Small intestine (tissue), 7 donors: ENCODE measurements at regions not wholly inside any gene's neighbourhood (a gene's known extent, or its start where the extent isn't known, plus 50 kb on each side); places are given as distances from the start of the nearest gene placed in this dataset.

Experiments
- DNase-seq, 2 donors: peaks; one replicate each; pipeline versions ENCODE4 v3.0.0 to v3.0.0-alpha.2; 2013
- FAIRE-seq: peaks from 2 replicates; lab custom pipeline; 2012; peaks lifted over from hg19 to GRCh38; lab: Jason Lieb, UNC
- H3K27ac ChIP-seq, 3 donors: one replicate each; pipeline ENCODE4 v1.5.1; 2013; ENCODE audit warnings: low read length in 2 of 3, mild to moderate bottlenecking in 2 of 3, control low read depth in 1 of 3, inconsistent platforms in 1 of 3, low read depth in 1 of 3, moderate library complexity in 1 of 3
- H3K27me3 ChIP-seq, 3 donors: one replicate each; pipeline ENCODE4 v1.6.1; 2013; ENCODE audit warnings: low read length in 3 of 3, inconsistent platforms in 1 of 3; ENCODE audit not compliant: control insufficient read depth in 3 of 3, insufficient read depth in 3 of 3
- H3K36me3 ChIP-seq, 3 donors: one replicate each; pipeline ENCODE4 v1.6.1; 2013; ENCODE audit warnings: low read length in 3 of 3, inconsistent platforms in 1 of 3, low read depth in 1 of 3, mild to moderate bottlenecking in 1 of 3, moderate library complexity in 1 of 3; ENCODE audit not compliant: control insufficient read depth in 3 of 3, insufficient read depth in 2 of 3
- H3K4me1 ChIP-seq, 3 donors: one replicate each; pipeline ENCODE4 v1.6.1; 2013; ENCODE audit warnings: low read length in 2 of 3, inconsistent platforms in 1 of 3, low read depth in 1 of 3, mild to moderate bottlenecking in 1 of 3, moderate library complexity in 1 of 3; ENCODE audit not compliant: control insufficient read depth in 3 of 3, insufficient read depth in 2 of 3
- H3K4me3 ChIP-seq, 3 donors: one replicate each; pipeline ENCODE4 v1.5.1; 2013; ENCODE audit warnings: low read length in 3 of 3, control low read depth in 1 of 3, inconsistent platforms in 1 of 3, low read depth in 1 of 3, mild to moderate bottlenecking in 1 of 3, moderate library complexity in 1 of 3
- H3K9me3 ChIP-seq, 2 donors: one replicate each; pipeline ENCODE4 v1.6.1; 2013; ENCODE audit warnings: low read depth in 1 of 2, low read length in 1 of 2; ENCODE audit not compliant: control insufficient read depth in 2 of 2, insufficient read depth in 1 of 2
- WGBS, 3 donors: extraction: QIAGEN DNeasy Blood & Tissue Kit; methylation state at CpG; one replicate each; pipeline ENCODE4 v1.1.7; 2013; 5-methylcytosine and 5-hydroxymethylcytosine counted together
- donor health status: healthy with polysubstance abuse.
- donor health status: control.
- donor health status: control.
- donor health status: Bipolar disorder and iron deficiency.
- donor health status: healthy.

DNA sequence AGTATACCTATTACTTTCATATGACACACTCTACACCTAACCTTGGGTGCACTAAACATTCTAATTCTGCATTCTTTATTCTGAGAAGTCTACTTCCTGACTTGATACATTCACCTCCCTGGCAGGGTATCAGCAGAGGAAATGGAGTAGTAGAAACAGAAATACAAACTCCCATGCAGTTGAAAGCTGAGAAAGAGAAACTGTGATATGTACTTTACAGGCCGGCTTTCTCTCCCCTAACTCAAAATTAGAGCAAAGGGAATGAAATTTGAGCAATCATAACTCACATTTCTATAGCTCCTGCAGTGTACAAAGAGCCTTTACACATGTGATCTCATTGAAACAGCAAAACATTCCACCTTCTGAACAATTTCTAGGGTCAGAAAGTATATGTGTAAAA lies 135.5 kb upstream of the COL8A1 start:
- FAIRE-seq: no peak
- Histone ChIP-seq H3K27me3 (no peaks in the 10 kb centered on the region), H3K4me3 (no peak overlapping the region), H3K4me1 (no peaks in the 10 kb centered on the region), H3K36me3 (no peaks in the 10 kb centered on the region), H3K9me3 (no peaks in the 10 kb centered on the region), H3K27ac (no peak overlapping the region)
- no peak for DNase-seq
- WGBS, 3 donors: 72 to 86% (median 73%) methylated on average over 1 of the region's 1 CpG

DNA sequence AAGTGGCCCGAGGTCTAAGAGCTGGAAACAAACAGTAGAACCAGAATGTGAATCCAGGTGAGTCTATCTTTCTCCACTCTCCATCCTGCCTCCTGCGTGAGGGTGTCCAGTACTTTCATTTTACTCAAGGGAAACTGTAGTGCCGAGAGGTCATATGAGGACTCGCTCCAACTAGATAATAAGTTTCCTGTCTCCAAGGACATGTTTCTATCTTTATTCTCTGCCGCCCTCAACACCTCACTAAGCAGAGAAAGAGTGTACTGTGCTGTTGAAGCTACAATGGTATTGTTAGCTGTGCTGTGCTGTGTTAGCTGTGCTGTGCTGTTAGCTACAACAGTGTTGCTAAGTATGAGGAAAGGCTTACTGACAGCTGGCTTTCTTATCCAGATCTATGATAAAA lies 137.9 kb upstream of the COL8A1 start:
- H3K27ac ChIP-seq: no peak overlapping the region
- H3K9me3 ChIP-seq: no peaks in the 10 kb centered on the region
- 38 to 66% (median 50%) methylated on average over 5 of the region's 5 CpGs for WGBS, 3 donors
- H3K27me3 ChIP-seq: no peaks in the 10 kb centered on the region
- DNase-seq (no peak), FAIRE-seq (no peak)
- H3K4me1 ChIP-seq: no peaks in the 10 kb centered on the region
- no peak overlapping the region for H3K4me3 ChIP-seq
- H3K36me3 ChIP-seq: no peaks in the 10 kb centered on the region

- Histone ChIP-seq H3K9me3 (no peaks in the 10 kb centered on the region), H3K36me3 (no peaks in the 10 kb centered on the region), H3K27ac (no peak overlapping the region), H3K4me3 (no peak overlapping the region), H3K27me3 (no peaks in the 10 kb centered on the region), H3K4me1 (no peaks in the 10 kb centered on the region)
- 29 to 50% (median 48%) methylated on average over 4 of the region's 4 CpGs for WGBS, 3 donors
- DNase-seq (peak; percentile 6 to 12), FAIRE-seq (no peak)
These were observed 138.9 kb upstream of the COL8A1 start for GRCh38 chr3:99499235-99500158.

- no peaks in the 10 kb centered on the region for H3K27me3 ChIP-seq
- no peaks in the 10 kb centered on the region for H3K4me1 ChIP-seq
- 73 to 78% (median 73%) methylated on average over 8 of the region's 8 CpGs for WGBS, 3 donors
- H3K36me3 ChIP-seq: no peaks in the 10 kb centered on the region
- no peak overlapping the region for H3K4me3 ChIP-seq
- no peak overlapping the region for H3K27ac ChIP-seq
- H3K9me3 ChIP-seq: no peaks in the 10 kb centered on the region
- DNase-seq (no peak), FAIRE-seq (no peak)
These were observed 139.7 kb upstream of the COL8A1 start for GRCh38 chr3:99498550-99499234.

DNA sequence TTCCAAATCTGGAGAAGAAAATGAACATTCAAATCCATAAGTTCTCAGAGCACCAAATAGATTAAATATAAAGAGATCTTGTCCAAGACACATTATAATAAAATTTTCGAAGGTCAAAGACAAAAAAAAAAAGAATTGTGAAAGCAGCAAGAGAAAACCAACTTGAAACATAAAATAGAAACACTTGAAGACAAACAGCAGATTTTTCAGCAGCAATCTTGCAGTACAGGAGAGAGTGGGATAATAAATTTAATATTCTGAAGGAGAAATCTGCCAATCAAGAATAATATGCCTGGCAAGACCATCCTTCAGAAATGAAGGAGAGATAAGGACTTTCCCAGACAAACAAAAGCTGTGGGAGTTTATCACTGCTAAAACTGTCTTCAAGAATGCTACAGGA lies 150.5 kb upstream of the COL8A1 start:
- DNase-seq (no peak), FAIRE-seq (no peak)
- Histone ChIP-seq H3K9me3 (peaks cover 0 to 15% of the 10 kb centered on the region in 2 donors), H3K4me3 (no peak overlapping the region), H3K27me3 (no peaks in the 10 kb centered on the region), H3K4me1 (no peaks in the 10 kb centered on the region), H3K36me3 (no peaks in the 10 kb centered on the region), H3K27ac (no peak overlapping the region)
- 27 to 67% (median 66%) methylated on average over 1 of the region's 1 CpG for WGBS, 3 donors

- Histone ChIP-seq H3K4me1 (no peaks in the 10 kb centered on the region), H3K36me3 (no peaks in the 10 kb centered on the region), H3K4me3 (no peak overlapping the region), H3K27ac (no peak overlapping the region), H3K27me3 (no peaks in the 10 kb centered on the region), H3K9me3 (peaks cover 0 to 15% of the 10 kb centered on the region in 2 donors)
- DNase-seq (no peak), FAIRE-seq (no peak)
- 58 to 68% (median 64%) methylated on average over 3 of the region's 3 CpGs for WGBS, 3 donors
These were observed 153.1 kb upstream of the COL8A1 start for GRCh38 chr3:99485286-99485685.

- no peak overlapping the region for H3K4me3 ChIP-seq
- DNase-seq: no peak
- no peak for FAIRE-seq
- H3K9me3 ChIP-seq: peaks cover 0 to 15% of the 10 kb centered on the region in 2 donors
- H3K36me3 ChIP-seq: no peaks in the 10 kb centered on the region
- no peaks in the 10 kb centered on the region for H3K27me3 ChIP-seq
- no peak overlapping the region for H3K27ac ChIP-seq
- no peaks in the 10 kb centered on the region for H3K4me1 ChIP-seq
These were observed 153.5 kb upstream of the COL8A1 start for GRCh38 chr3:99484871-99485270.

- H3K27ac ChIP-seq: no peak overlapping the region
- H3K4me3 ChIP-seq: no peak overlapping the region
- H3K36me3 ChIP-seq: no peaks in the 10 kb centered on the region
- no peaks in the 10 kb centered on the region for H3K4me1 ChIP-seq
- no peak for FAIRE-seq
- H3K9me3 ChIP-seq: peaks cover 0 to 10% of the 10 kb centered on the region in 2 donors
- no peaks in the 10 kb centered on the region for H3K27me3 ChIP-seq
- DNase-seq: no peak
These were observed 154.6 kb upstream of the COL8A1 start for GRCh38 chr3:99483841-99484240.
